ENCODE measurements at regions not wholly inside any gene's neighbourhood (a gene's known extent, or its start where the extent isn't known, plus 50 kb on each side); places are given as distances from the start of the nearest gene placed in this dataset.

DNA sequence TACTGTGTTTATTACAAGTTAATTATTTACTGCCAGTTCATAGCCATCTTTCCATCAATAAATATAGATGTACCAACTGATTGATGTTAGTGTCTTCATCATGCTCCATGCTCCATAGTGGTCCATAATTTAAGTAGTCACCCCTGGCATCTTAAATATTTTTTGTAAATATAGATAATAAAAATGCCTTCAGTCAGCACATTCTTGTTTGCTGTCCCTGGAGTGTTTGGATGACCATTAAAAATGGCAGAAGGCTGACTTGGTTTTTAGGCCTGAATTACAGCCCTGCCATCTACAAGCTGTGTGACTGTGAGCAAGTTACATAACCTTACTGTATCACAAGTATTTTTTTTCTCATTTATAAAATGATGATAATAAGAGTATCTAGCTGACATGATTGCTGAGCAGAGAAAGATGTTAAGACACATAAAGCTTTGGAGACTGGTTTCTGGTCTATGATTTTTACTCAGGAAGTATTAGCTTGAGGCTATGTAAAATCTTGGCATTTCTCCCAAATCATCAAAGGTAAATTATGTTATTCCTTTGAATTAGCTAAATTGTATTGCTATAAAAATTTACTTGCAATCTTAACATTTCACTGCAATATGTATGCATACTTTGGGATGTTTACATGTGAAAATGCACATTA is 427.2 kb downstream of the USP25 start:
- TF ChIP-seq, protein P1, sequence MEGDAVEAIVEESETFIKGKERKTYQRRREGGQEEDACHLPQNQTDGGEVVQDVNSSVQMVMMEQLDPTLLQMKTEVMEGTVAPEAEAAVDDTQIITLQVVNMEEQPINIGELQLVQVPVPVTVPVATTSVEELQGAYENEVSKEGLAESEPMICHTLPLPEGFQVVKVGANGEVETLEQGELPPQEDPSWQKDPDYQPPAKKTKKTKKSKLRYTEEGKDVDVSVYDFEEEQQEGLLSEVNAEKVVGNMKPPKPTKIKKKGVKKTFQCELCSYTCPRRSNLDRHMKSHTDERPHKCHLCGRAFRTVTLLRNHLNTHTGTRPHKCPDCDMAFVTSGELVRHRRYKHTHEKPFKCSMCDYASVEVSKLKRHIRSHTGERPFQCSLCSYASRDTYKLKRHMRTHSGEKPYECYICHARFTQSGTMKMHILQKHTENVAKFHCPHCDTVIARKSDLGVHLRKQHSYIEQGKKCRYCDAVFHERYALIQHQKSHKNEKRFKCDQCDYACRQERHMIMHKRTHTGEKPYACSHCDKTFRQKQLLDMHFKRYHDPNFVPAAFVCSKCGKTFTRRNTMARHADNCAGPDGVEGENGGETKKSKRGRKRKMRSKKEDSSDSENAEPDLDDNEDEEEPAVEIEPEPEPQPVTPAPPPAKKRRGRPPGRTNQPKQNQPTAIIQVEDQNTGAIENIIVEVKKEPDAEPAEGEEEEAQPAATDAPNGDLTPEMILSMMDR (IDR thresholded peaks at IDR 0.05; ENCODE audit: insufficient read depth, low read length), result no peak
- no peak for DNase-seq (ENCODE audit: low read depth)
- H3K4me3 ChIP-seq (ENCODE audit: low read depth, low read length), result no peak overlapping the region

DNA sequence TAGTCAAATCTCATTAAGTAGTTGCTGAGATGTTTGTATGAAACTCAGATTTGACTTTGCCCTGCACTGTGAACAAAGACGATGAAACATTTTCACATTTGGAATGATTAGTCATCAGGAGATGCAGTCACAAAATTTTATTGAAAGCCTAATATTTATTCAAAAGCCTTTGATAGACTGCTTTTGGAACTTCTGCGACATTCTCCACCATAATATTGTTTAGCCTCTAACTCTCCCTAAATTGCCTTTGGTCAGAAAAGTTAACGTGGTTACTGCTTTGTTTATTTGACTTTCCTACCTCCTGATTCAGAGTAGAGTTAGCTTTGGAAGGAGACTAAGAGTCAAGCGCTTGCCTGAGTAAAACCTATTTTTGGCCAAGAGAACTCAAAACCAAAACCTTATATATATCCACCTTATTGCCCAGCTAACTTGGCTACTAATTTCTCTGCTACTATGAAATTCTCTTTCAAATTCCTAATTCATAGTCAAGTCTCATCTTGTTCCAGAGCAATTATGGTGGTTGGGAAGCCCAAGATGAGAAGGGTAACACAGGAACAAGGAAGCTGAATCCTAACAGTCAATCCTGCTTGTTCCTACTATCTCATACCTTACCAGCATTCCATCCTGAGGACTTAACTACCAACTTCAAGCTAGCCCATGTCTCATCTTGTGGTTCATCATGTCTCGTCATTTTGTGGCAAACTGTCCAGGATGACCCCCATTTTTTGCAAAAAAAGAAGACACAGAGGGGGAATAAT is 429.6 kb downstream of the USP25 start:
- no peak for DNase-seq (ENCODE audit: low read depth)
- TF ChIP-seq, protein P1 (IDR thresholded peaks at IDR 0.05; ENCODE audit: insufficient read depth, low read length), result no peak
- no peak overlapping the region for H3K4me3 ChIP-seq (ENCODE audit: low read depth, low read length)

GRCh38 chr21:16159971-16160350 is 430.2 kb downstream of the USP25 start:
- TF ChIP-seq, protein P1 (IDR thresholded peaks at IDR 0.05; ENCODE audit: insufficient read depth, low read length), result no peak

GRCh38 chr21:16162953-16163352 is 433.2 kb downstream of the USP25 start:
- TF ChIP-seq, protein P1 (IDR thresholded peaks at IDR 0.05; ENCODE audit: insufficient read depth, low read length), result no peak
- no peak for DNase-seq (ENCODE audit: low read depth)
- H3K4me3 ChIP-seq (ENCODE audit: low read depth, low read length), result no peak overlapping the region

More at GRCh38 chr21:16159971-16160350, 430.2 kb downstream of the USP25 start:
- H3K4me3 ChIP-seq (ENCODE audit: low read depth, low read length), result no peak overlapping the region
- DNase-seq (ENCODE audit: low read depth), result no peak

DNA sequence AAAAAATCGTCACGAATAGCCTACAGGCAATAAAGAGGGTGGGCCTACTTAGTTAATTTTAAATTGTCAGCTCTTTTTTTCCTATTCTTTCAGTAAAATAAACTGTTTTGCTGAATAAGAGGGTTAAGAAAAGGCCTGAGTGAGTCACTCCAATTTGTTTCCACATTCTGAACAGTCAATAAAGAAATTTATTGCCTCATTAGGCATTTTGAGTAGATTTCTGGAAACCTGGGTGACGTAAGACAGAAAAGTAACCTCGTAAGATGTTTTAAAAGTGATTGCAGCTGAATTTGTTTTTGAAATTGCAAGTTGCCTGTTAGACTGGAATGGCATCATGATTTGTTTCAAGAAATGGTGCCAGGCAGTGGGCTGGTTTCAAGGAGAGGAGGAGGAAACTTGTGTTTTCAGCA is 439.3 kb downstream of the USP25 start:
- TF ChIP-seq, protein P1 (IDR thresholded peaks at IDR 0.05; ENCODE audit: insufficient read depth, low read length), result no peak
- no peak overlapping the region for H3K4me3 ChIP-seq (ENCODE audit: low read depth, low read length)

DNA sequence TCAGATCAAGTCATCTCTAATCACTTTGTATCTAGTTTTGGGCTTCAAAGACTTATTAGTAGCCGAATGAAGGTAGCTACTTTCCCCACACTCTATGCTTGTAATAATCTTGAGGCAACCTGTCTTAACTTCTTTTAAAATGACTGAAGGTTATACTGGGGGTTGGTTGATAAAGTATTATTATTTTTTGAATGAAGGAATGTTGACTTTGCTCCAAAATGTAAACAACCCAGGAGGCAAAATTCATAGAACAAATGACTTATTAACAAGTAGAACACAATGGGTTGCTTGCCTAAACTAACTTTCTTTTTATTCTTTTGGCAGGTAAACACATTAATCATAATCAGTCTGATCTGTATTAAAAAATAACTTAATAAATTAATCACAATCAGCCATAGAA is 440.0 kb downstream of the USP25 start:
- DNase-seq (ENCODE audit: low read depth), result no peak
- no peak overlapping the region for H3K4me3 ChIP-seq (ENCODE audit: low read depth, low read length)
- TF ChIP-seq, protein P1 (IDR thresholded peaks at IDR 0.05; ENCODE audit: insufficient read depth, low read length), result no peak

More for the DNA sequence above, 439.3 kb downstream of the USP25 start:
- peak; percentile 40 for DNase-seq (ENCODE audit: low read depth)
